GM21576 (cell line): ENCODE measurements at regions not wholly inside any gene's neighbourhood (a gene's known extent, or its start where the extent isn't known, plus 50 kb on each side); places are given as distances from the start of the nearest gene placed in this dataset.

ENCODE experiments used
- ATAC-seq: cut with Tn5 transposase; IDR thresholded peaks from one replicate; pipeline ENCODE4 v1.9.1; 2021; ENCODE audit warnings: mild to moderate bottlenecking, moderate library complexity; ENCODE audit not compliant: unreplicated experiment

DNA sequence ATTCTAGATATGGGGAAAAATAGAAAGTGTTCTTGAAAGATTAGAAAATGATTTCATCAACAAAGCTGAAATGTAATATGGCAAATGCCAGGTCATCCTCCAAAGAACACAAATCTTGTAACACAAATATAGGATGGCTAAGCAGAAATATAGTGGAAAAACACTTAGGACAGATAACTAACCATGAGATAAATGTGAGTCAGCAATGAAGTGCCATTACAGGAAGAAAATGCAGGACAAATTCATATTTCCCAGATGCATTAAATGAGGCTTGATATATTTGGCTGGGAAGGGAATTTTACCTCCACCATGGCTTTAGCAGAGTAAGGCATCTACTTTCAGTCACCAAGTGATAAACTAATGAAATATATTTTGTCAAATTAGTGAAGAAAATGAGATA lies 92.8 kb upstream of the SEMA6D start:
- no peak for ATAC-seq

DNA sequence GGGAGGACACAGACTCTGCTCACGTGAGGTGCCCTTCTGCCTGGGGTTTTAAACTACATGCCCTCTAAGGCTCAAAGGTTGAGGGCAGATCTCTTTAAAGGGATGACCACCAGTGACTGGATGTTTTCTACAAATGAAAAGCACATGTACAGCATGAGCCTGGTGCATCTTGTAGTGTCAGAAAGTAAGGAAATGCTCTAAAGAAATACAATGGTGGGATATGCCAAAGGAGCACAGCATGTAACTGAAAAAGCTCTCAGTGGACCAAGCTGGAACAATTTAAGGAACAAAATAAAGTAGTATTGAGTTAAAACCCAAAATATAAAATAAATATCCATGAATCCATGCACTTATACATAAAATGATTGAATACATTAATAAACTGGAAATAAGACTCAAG lies 78.3 kb upstream of the SEMA6D start:
- ATAC-seq = no peak

DNA sequence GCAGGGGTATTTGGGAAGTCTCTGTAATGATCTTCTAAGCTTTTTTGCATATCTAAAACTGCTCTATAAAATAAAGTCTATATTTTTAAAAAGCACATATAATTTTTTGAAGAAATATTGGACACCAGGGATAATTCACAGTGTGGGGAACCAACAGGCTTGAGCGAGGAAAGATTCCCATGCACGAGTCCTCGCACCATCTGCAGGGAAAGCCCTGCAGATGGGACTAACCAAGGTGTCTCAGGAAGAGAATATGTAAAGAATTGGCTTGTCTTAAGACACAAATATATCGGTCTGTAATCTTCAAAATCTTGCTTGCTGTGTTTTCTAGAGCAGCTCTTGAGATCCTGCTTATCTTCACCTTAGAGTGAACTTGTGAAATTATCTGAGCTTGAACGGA lies 77.2 kb upstream of the SEMA6D start:
- no peak for ATAC-seq

DNA sequence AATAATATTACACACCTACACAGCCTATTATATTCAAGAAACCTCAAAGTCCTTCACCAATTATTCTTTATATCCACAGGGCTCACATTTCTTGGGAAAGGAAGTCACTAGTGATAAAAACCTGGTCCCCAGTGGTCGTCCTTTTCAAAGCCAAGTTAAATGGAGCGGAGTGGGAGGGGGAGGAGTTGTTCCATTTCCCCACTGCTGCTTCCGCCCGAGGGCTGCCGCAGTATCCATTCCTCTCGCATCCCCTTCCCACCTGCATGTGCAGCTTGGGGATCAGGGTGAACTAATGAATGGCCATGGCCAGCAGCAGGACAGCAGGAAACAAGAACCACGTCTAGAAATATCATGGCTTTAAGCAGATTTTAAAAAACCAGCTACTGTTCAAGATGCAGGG lies 76.4 kb upstream of the SEMA6D start:
- no peak for ATAC-seq

DNA sequence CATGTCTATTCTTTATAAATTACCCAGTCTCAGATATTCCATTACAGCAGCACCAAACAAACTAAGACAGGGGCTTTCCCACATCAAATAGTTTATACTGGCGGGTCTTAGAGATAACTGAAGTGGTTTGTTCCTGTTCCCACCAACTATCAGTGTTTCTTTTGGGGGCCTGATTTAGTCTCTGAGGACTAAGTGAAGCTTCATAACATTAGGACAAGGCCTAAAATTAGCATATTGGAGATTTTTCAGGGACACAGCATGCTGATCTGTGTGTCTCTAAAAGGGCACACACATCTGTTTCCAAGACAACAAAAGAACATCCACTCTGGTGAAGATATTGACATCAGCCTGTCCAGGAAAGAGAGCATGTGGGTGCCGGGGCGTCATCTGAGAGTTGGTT lies 72.6 kb upstream of the SEMA6D start:
- ATAC-seq = no peak

DNA sequence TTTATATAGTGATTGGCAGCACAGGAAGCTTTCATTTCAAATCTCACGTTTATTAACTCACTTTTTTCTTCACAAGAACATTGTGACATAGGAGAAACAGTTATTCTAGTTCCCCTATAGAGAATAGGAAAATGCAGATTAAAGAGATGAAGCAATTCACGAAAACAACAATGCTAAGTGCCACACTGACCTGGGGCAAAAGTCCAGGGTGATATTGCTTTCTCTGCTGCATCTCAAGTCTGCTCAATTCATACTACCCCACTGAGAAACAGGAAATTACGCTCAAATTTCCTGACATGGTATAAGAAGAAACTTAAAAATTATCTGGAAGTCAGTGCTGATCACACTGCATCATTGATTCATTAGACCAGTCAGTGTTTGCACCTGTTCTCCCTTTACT lies 66.7 kb upstream of the SEMA6D start:
- no peak for ATAC-seq

DNA sequence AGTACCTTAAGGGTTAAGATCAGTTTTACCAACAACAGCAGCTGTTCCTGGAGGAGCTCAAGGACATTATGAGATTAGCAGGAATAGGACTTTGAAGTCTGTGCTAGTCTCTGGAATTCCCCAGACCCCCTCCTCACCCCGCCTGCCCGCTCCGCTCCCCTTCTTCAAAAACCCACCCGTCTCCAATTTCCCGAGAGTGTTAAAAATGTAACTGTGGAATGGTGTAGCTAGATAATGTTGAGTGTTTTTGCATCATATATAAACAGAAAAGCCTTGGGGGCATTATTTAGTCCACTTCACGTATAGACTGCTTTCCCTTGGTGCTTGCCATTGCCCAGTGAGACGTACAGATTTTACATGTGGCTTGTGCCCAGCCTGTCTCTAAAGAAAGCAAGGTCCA lies 65.0 kb upstream of the SEMA6D start:
- ATAC-seq = no peak

DNA sequence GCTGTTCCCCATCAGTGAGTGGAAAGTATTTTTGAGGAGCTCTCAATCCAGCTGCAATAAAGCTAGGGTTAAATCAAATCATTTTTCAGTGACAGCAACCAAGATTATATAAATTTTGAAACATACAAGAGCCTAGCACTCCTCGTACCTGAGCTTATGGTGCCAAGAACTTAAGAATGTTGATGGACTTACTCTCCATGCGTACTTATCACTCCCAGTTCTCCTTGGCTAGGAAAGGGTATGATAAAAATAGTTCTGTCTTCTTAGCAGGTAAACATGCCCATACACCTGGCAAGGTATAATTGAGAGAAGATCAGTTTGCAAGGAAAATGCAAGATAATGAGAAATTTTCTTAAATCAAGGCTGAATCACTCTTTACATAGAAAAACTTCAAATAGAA lies 64.5 kb upstream of the SEMA6D start:
- ATAC-seq = no peak

DNA sequence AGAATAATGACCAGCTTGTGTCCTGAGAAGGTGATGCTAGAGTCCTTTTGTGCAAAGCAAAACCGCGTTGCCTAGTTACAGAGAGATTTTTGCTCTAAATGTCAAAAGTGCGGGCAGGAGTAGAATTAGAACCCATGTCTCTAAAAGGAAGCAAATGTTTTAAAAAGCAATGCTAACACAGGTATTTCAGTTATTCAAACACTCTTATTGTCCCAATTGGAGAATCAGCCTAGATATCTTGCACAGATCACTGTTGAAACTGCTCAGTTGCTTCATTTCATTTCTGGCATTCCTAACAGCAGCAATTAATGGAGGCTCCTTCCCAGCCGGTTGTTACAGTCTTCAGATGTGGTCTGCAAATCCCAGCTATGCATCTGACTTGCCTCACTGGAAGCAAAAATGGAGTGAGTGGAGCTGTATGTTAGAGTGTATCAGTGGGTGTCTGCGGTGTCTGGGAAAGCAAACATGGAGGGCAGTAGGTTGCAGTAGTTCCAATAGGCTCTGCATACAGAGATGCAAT lies 55.6 kb upstream of the SEMA6D start:
- no peak for ATAC-seq

DNA sequence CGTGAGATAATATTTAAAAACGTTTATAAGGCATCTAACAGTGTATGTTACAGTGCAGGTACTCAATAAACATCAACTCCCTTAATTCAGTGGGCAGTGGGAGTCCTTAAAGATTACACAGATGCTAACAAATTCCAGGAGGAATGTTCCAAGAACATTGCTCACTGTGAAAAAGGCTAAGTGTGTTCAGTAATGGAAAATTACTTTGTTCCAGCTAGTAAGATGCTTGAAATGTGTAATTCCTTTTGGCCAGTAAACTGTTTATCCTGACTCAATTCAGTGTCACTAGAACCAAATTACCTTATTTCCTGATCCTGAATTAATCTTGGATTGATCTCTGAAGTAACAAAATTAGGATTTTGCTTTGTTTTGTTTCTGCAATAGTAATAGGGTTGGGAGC lies 54.2 kb upstream of the SEMA6D start:
- ATAC-seq = no peak
